ENCODE measurements at regions not wholly inside any gene's neighbourhood (a gene's known extent, or its start where the extent isn't known, plus 50 kb on each side); places are given as distances from the start of the nearest gene placed in this dataset.
"Not testable (repeated sequence)": the region's sequence is repeated elsewhere in the genome, so short reads cannot be mapped to it uniquely, and the experiment has no call there.

DNA sequence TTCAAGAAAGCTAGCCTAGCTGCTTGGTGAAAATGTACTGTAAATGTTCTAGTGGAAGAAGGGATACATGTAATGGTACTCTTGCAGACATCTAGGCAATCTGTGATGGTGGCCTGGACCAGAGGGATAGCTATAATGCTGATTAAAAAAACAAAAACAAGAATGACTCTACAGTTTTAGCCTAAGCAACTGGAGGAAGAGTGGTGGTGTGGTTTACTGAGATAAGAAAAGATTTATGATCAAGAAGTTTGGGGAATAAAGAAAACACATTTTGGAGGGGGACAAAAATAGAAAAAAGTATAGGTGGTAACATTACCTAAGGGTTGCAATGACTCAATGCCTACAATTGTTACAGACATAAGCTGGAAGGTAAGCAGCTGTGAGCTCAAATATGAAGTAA lies 1080.7 kb upstream of the CELF4 start:
- DNase-seq = no peak

DNA sequence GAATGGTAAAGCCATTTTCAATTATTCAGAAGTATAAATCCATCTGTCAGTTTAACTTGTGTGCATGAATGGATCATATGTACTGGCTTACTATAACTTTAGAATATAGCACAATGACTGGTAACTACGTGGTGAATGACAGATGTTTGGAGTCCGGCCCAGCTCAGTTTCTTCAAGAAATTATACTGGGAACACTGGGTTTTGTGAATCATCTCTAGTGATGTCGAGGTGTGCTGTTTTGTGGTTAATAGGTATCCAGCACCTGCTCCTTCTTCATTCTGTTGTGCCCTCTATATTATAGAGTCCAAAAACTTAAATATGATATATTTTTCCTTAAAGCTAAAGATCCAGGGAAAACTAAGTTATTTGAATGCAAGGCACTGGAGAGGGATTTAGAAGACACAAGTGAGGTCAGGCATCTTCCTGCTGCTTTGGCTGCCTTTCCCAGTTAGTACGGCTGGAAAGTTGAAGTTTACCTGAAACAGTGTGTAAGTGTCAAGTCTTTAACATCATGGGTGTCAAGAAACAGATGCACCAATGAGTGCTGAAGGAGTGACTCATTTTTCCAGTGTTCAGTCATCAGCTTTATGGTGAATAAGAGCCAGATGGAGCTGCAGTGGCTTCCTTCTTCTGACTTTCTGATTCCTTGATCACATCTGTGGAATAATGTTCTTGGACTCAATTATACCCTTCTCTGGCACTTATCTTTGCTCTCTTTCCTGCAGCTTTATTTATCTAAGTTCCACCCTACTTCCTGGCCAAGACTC lies 1079.5 kb upstream of the CELF4 start:
- no peak for DNase-seq

DNA sequence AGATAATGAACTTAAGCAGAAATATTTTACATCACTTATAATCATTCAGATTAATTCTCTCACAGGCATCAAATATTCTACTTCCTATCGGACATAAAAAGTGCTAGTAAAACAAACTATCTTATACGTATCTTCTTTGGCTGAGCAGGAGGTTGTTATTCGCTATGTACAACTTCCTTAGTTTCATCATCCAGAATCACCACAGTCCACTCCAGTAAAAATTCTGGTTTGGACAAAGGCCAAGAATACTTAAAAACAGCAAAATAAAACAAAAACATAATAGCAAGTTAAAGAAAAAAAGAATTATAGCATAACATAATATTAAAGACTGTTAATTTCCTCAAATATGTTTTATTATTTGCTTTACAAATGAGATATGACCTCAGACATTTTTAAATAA lies 1077.1 kb upstream of the CELF4 start:
- no peak for DNase-seq

DNA sequence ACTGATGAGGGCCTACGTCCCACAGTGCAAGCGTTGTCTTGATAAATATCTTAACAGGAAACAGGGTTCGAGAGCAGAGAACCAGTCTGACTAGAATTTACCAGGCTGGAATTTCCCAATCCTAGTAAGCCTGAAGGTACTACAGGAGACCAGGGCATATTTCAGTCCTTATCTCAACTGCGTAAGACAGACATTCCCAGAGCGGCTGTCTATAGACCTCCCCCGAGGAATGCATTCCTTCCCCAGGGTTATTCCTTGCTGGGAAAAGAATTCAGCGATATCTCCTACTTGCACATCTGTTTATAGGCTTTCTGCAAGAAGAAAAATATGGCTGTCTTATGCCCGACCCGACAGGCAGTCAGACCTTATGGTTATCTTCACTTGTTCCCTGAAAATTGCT lies 1074.1 kb upstream of the CELF4 start:
- DNase-seq = not testable (repeated sequence)

DNA sequence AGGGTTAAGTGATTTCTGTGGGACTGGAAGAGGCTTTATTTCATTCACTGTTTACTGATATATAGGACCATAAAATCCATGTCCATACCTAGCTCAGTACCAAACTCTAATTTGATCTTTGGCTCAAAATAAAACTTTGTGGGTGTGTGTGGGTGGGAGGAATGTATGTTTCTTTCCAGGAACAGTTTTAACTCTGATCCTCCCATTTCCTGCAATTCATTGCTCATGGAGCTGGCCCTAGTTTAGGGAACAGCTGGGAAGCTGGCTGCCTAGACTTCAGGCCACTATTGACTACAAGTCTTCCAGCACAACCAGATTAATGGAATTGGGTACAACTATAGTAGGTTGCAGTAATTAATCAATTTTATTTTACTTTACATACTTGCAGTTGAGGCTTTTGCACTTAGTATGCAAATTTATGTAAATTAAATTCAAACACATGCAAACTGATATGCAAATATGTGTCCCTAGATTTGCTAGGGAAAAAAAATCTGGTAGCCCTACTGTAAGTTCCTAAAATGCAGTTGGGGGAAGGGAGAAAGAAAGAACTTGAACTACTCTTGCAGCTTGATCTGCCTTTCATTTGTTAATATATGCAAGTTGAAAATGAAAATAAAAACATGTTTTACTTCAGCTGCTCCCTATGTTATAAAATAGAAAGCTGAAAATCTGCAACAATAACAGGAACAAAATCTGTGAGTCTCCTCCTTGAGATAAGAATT lies 1070.3 kb upstream of the CELF4 start:
- no peak for DNase-seq

DNA sequence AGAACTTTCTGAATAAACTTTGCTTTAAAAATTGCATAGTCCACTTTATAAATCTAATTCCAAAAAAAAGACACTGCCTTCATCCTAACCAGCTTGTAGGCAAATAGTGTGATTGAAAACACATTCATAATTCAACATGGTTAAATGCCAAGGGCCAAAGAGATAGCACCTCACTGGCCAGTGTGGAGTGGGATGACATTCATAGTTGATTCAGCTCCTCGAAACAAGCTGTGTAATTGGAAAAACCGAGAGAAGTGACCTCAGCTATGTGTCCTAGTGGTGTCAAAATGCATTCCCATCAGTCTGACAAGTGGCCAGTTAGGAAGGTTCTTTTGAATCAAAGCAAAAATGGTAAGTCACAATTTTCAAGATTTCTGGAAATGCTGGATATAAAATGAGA lies 1068.5 kb upstream of the CELF4 start:
- DNase-seq = no peak

DNA sequence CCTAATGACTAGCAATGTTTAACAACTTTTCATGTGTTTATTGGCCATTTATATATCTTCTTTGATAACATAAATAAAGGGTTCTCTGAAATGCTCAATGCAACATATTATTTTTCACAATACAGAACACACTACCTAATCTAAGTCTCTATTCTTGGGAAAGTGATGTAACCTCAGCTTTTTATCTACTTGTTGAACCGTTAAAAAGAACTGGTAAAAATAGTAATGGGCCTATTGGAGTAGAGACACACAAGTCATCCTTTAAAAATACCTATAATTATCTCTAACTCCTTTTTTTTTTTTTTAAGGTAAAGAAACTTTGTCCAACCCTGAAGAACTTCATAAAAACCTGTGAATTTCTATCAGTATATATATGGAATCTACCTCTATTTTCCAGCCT lies 1067.7 kb upstream of the CELF4 start:
- DNase-seq = no peak

DNA sequence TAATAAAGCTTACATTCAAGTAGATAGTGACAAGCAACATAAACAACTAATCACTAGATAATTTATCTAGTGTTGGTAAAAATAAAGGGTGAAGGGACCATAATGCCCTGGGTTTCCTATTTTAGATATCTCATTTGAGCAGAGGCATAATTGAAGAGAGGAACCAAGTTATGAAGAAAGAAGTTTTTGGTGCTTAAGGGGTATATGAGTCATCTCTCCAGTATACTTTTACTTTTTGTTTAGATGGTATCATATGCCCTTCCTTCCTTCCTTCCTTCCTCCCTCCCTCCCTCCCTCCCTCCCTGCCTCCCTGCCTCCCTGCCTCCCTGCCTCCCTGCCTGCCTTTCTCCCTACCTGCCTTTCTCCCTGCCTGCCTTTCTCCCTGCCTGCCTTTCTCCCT lies 1053.5 kb upstream of the CELF4 start:
- no peak for DNase-seq

DNA sequence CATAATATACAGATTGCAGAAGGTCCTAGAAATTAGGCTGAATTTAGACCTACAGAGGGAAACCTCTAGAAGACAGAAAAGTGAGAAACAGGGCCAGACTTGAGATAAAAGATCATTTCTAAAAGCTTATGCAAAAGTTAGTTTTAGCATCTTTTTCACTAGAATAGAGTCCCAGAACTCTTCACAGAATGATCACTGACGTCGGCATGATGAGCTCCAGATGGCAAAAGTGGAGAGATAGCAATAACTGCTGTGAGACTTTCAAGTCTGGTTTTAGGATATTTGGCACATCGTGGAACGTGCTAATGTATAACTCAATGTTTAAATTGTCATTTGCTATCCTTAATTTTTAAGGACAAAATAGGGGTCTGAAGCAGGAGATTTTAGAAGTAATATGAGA lies 1050.7 kb upstream of the CELF4 start:
- no peak for DNase-seq

DNA sequence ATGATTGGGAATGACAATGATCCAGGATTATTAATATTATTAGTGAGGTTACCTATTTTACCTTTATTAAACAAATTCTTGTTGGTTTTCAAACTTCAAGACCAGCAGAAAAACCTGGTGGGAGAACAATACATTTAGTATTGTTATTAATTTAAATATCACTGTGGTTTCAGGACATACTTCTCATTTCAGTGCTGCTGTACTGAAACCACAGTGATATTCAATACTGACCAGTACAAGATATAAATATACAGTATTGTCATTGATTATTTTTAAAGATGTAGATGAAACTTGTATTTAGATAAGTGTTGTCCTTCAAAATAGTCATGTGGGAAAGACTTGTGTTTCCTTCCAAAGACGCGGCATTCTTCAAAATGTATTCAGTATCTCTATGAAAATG lies 1047.3 kb upstream of the CELF4 start:
- no peak for DNase-seq

DNA sequence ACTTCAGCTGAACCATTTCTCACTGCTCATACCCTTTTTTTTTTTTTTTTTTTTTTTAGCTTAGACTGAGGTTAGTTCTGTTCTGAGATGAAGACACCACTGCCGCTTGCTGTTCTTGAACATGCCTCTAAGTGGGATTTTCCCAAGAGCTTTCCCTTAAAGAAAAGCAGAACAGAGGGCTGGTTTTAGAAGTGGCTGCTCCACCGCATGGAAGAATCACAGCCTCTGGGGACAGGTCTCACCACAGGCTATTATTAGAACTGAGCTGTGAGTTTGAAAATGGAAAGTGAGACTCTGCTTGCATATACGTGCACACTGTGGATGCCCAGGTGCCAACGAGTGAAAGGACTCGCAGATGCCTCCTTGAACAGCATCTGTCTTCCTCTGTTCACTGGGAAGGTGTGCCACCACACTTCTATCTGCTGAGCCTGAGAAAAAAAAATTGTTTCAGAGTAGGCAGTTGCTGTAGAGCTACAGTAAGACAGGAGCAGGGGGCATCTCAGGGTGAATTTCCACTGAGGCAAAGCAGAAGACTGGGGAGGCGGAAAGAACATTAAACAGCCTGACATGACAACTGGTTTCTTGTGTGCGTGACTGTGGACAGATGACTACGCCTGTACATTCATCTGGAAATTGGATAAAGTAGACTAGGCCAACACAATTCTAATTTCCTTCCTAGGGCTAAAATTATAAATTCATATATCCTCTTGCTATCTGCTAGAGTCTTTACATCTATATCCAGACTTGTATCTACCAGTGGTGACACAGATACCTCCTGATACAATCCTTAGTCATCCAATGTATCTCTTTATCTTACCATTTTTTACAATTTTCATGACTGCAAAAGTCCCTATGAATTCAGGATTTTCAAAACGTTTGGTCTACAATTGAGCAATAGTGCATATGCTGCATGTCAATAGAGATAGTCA lies 1045.7 kb upstream of the CELF4 start:
- DNase-seq = no peak

DNA sequence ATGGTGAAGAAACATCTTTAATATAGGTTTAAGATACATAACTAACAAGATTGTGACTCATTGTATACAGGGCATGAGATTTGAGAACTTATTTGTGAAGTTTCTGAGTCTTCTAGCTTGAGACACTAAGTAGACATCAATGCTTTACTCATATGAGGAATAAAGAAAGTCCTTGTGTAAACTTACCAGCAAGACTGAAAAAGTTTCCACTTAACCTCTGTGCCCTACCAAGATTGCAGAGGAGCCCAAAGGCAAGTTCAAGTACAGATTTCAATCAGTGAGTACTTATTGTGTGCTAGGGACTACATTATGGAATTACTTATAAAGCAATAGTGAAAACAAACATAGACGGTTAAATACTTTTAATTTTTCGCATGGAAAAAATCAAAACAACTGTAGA lies 1041.2 kb upstream of the CELF4 start:
- DNase-seq = no peak

DNA sequence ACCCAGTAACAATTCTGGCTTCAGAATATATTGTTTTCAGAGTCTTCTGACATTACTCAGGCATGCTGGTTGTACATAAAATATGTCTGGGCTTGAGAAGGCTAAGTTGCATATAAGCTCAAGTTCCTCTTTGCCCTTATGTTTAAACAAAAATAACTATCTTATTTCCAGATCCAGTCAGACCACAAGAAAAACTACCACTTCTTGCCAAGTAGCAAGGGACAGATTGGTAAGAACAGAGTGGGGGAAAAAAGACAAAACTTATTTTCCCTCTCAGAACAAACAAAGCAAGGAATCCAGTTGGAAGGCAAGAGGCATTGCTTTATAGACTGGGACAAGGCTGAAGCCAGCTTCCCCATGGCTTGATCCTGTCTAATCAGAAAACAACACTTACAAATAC lies 1036.7 kb upstream of the CELF4 start:
- DNase-seq = no peak

DNA sequence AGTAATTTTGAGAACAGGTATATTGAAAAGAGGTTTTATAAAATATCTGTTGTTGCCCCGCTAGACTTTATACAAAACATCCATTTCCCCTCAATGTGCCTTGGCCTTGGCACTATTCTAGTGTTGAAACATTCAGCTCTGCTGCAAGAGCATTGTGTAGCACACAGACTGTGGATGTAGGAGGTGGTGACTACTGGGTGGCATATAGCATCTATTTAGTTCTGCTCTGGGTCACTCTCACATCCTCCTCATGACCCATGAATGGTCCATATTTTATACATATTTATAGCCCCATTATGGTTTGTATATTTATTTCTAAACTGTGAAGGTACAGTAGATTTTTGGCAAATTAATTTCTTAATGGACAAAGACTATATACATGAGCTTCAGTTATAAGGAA lies 1022.0 kb upstream of the CELF4 start:
- DNase-seq = no peak

DNA sequence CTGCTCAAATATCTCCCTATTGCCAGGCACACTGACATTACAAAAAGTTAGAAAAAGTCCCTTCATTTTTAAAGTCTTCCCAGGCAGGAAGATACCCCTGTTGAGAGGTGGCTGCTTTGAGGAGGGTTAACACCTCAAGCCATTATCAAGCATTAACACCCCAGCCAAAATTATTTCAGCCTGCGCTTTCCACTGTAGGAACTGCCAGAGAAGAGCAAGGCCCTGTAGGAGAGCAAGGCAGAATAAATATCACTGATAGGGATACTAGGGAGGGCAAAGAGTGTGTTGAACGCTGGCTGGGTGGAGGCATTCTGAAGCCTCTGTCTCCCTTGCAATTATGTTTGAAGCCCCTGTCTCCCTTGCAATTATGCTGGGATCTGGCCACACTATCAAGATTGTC lies 1020.7 kb upstream of the CELF4 start:
- DNase-seq = no peak

DNA sequence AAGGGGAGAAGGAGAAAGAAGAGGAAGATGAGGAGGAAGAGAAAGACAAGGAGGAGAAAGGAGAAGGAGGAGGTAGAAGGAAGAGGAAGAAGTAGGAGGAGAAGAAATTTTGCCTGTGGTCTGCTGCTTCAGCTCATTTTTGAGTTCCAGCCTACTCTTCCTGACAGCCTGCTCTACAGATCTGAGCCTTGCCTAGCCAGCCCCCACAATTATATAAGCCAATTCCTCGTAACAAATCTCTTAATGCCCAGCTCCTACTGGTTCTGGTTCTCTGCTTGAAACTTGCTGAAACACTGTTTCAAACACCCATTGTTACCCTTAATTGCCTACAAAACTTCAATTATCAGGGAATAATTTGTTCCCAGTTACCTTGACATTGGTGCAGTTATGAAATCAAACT lies 1014.2 kb upstream of the CELF4 start:
- no peak for DNase-seq

DNA sequence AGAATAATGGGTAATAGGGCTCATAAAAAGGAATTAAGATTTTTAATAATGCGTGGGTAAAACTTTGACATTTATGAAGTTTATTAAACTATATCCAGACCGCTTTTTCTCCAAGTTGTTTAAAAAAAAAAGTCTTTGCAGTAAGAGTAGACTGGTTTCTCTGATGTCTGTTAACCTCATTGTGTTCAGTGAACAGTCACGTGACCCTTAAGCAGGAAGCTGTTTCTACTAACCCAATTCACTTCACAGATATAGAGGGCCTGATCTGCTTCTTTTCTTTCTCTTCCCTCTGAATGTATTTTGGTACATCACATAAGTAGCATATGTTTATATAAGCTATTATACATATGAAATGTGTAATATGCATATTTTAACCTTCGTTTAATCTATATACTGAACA lies 1011.3 kb upstream of the CELF4 start:
- DNase-seq = no peak

DNA sequence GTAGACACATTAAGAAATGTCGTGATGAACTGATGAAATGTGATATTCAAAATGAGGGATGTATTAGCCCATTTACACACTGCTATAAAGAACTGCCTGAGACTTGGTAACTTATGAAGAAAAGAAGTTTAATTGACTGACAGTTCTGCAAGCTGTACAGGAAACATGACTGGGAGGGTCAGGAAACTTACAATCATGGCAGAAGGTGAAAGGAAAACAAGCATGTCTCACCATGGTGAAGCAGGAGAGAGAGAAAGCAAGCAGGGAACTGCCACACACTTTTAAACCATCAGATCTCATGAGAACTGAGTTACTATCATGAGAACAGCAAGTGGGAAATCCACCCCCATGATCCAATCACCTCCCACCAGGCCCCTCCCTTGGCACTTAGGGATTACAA lies 1010.8 kb upstream of the CELF4 start:
- no peak for DNase-seq

DNA sequence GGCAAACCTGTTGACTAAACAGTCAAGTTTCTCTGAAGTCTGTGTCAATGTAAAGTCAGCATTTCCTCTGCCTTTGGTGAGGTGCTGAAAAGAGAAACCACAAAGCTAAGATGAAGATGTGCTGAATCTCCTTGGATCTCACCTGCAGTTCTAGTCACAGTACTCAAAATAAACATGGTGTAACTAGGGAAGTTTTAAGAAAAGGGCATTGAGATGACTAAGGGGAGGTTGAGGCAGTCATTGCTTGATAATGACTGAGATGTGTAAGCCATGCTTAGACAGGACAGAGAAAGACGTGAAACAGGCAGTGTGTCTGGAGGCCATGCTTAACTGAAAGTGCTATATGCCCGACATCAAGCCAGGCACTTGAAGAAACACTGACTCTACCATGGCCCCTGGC lies 1010.0 kb upstream of the CELF4 start:
- DNase-seq = no peak

DNA sequence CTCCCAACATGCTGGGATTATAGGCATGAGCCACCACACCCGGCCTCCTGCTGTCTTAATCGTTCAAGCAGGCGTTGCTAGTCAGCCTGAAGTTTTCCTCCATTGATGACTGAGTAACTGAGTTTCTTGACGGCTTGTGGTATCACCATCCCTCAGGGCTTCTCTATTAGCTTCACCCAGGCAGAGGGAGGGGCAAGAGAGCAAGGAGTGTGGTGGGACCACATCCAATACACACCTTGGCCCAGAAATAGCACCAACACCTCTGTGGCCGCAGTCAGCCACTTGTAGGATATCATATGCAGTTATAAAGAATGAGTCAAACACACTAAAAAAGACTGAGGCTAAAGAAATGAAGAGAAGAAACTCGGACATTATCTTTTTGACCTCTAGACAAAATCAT lies 1009.4 kb upstream of the CELF4 start:
- no peak for DNase-seq

DNA sequence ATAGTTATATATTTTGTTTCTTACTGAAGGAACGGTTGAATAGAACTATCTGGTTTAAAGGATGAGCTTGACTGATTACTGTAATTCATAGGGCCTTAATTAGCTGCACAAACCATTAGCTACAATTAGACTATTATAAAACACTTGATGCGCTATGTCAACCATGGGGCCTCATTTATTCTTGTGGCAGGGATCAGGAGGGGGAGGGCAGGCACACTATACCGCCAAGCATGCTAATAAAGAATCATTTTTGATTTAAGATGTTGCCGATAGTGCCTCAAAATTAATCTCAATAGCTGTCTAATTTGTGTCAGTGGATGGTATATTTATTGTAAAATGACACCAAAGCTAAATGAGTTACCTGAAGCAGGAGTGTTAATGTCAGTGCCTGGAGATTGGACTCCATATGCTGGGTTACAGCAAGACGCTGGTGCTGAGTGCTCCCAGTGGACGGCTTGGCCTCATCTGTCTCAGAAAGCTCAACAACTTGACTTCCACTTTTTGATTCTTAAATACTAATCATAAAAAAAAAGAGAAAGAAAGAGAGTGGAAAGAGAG lies 1007.0 kb upstream of the CELF4 start:
- no peak for DNase-seq

DNA sequence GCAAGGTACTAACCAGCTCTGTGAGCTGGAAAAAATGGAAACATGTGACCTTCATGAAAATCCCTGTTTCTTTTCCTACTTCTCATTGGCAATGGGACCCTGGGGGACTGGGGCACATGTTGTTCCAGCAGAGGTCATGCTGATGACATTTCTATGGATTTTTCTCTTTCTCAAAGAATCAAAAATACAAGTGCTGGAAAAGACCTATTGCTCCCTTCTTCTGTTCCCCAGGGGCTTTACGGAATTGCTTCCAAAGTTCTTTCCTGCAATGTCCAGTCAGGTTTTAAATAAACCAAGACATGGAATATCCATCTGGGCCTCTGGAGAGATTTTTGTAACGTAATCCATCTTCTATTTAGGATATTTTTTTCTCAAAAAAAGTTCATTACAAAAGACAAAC lies 1006.1 kb upstream of the CELF4 start:
- DNase-seq = no peak

DNA sequence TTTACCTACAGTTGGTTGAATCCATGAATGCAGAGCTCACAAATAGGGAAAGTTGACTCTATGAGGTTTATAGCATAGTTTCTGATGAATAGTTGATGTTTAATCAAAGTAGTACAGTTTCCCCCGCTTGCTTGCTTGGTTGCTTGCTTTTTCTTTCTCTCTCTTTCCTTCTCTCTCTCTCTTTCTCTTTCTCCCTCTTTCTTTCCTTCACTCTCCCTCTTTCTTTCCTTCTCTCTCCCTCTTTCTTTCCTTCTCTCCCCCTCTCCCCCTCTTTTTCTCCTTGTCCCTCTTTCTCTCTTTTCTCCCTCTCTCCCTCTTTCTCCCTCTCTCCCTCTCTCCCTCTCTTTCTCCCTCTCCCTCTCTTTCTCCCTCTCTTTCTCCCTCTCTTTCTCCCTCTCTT lies 999.9 kb upstream of the CELF4 start:
- DNase-seq = no peak
